K562 (cell line): ENCODE measurements at regions not wholly inside any gene's neighbourhood (a gene's known extent, or its start where the extent isn't known, plus 50 kb on each side); places are given as distances from the start of the nearest gene placed in this dataset.

Experiments
- ATAC-seq: fragments of 200-7000 bp; cut with Tn5 transposase; 3 replicates; pipeline ENCODE4 v1.9.1; 2020; ENCODE audit warnings: moderate library complexity
- BruUV-seq: library from RNA; stranded (reverse); fragments of 400-500 nt; replicated peaks from 2 replicates; lab custom pipeline; 2021; lab: Mats Ljungman, UMichigan
- CTCF ChIA-PET: fragments of 300-600 bp; formaldehyde crosslinking; extraction: SDS; loops from one replicate; lab custom pipeline; 2021; ENCODE audit warnings: low intra/inter-chr PET ratio; lab: Yijun Ruan, JAX
- POLR2A ChIA-PET: fragments of 300-600, 350-650 bp; sonication (Branson Sonifier 250); formaldehyde crosslinking; extraction: SDS; loops from one replicate; lab custom pipeline; 2021; ENCODE audit warnings: antibody characterized with exemption, inconsistent platforms; lab: Yijun Ruan, JAX
- DNase-seq, 4 experiments: peaks; one replicate each; pipeline versions ENCODE4 v3.0.0 to v3.0.0-alpha.2; 2011 to 2018; ENCODE audit warnings: low spot score in 3 of 4, mixed read lengths in 3 of 4; ENCODE audit errors: extremely low read depth in 1 of 4
- FAIRE-seq: peaks from 2 replicates; lab custom pipeline; 2011; peaks lifted over from hg19 to GRCh38; lab: Jason Lieb, UNC
- H2AFZ ChIP-seq: 2 replicates; pipeline ENCODE4 v1.6.0; 2011; ENCODE audit warnings: low read depth, low read length, control low read depth, inconsistent platforms
- H3K27ac ChIP-seq: fragments of 200-600 bp; 3 replicates; pipeline ENCODE4 v1.8.0; 2011; ENCODE audit warnings: low read depth, mild to moderate bottlenecking, control low read depth, inconsistent platforms, low read length, moderate library complexity, mixed read lengths; ENCODE audit errors: extremely low read depth
- H3K27me3 ChIP-seq, 2 experiments: fragments of 300-600 bp in 1 of 2; 2 replicates in 1 of 2; 3 replicates in 1 of 2; pipeline versions ENCODE4 v1.6.0 to v1.8.0; 2011; ENCODE audit warnings: inconsistent platforms in 2 of 2, low read length in 2 of 2, mild to moderate bottlenecking in 1 of 2, mixed read lengths in 1 of 2, moderate library complexity in 1 of 2; ENCODE audit not compliant: control insufficient read depth in 2 of 2, insufficient read depth in 2 of 2
- H3K36me3 ChIP-seq: fragments of 300-600 bp; 3 replicates; pipeline ENCODE4 v1.8.0; 2011; ENCODE audit warnings: mild to moderate bottlenecking, low read length, inconsistent platforms; ENCODE audit not compliant: control insufficient read depth, insufficient read depth
- H3K4me1 ChIP-seq, 2 experiments: fragments of 200-600 bp in 1 of 2; replicated peaks in 1 of 2; 2 replicates in 1 of 2; 3 replicates in 1 of 2; pipeline versions ENCODE4 v1.5.1 to v1.8.0; 2011; ENCODE audit warnings: inconsistent platforms in 2 of 2, low read length in 2 of 2, mild to moderate bottlenecking in 1 of 2, mixed read lengths in 1 of 2, moderate library complexity in 1 of 2; ENCODE audit not compliant: control insufficient read depth in 2 of 2, insufficient read depth in 2 of 2
- H3K4me2 ChIP-seq: 2 replicates; pipeline ENCODE4 v1.6.1; 2011; ENCODE audit warnings: low read length, control low read depth, inconsistent platforms, mixed read lengths; ENCODE audit not compliant: insufficient read depth
- H3K4me3 ChIP-seq: fragments of 200-600 bp; sonication (generic), shearing (Covaris generic); 2 replicates; pipeline ENCODE4 v1.5.1; 2016; ENCODE audit warnings: control low read depth, inconsistent platforms
- H3K79me2 ChIP-seq: fragments of 200-600 bp; 3 replicates; pipeline ENCODE4 v1.8.0; 2011; ENCODE audit warnings: low read length, inconsistent platforms; ENCODE audit not compliant: control insufficient read depth, insufficient read depth
- H3K9ac ChIP-seq, 2 experiments: 2 replicates each; pipeline versions ENCODE4 v1.6.0 to v1.6.1; 2011; ENCODE audit warnings: low read depth in 2 of 2, low read length in 2 of 2, control low read depth in 1 of 2, inconsistent platforms in 1 of 2, mild to moderate bottlenecking in 1 of 2, mixed read lengths in 1 of 2; ENCODE audit not compliant: insufficient read depth in 1 of 2
- H3K9me1 ChIP-seq: one replicate; pipeline ENCODE4 v1.6.0; 2011; ENCODE audit warnings: inconsistent platforms, mild to moderate bottlenecking, low read length, moderate library complexity; ENCODE audit not compliant: control insufficient read depth, insufficient read depth
- H3K9me3 ChIP-seq: replicated peaks from 2 replicates; pipeline ENCODE4 v1.5.1; 2011; ENCODE audit warnings: low read depth, low read length, inconsistent platforms; ENCODE audit not compliant: control insufficient read depth, insufficient read depth
- H4K20me1 ChIP-seq: replicated peaks from 2 replicates; pipeline ENCODE4 v1.6.1; 2011; ENCODE audit warnings: low read length, inconsistent platforms, mixed read lengths; ENCODE audit not compliant: control insufficient read depth, insufficient read depth
- BHLHE40 ChIP-seq: IDR thresholded peaks from 2 replicates; pipeline ENCODE4 v1.6.1; 2011; ENCODE audit warnings: low read length, improper control_type of control experiment
- CSDE1 ChIP-seq, 2 experiments: fragments of 450-650 bp; IDR thresholded peaks; 2 replicates each; pipeline ENCODE4 v1.6.1; 2016; ENCODE audit warnings: mild to moderate bottlenecking in 1 of 2
- NR4A1 ChIP-seq, 2 experiments: fragments of 250-450 bp in 1 of 2; fragments of 450-650 bp in 1 of 2; sonication (Bioruptor Pico) in 1 of 2; IDR thresholded peaks; 2 replicates each; pipeline versions ENCODE4 v1.4.0 to v1.6.1; 2016 to 2020; ENCODE audit warnings: mild to moderate bottlenecking in 2 of 2, missing compliant biosample characterization in 1 of 2, missing genetic modification characterization in 1 of 2, moderate library complexity in 1 of 2
- POLR2G ChIP-seq: fragments of 200-400 bp; formaldehyde crosslinking; IDR thresholded peaks from 2 replicates; pipeline ENCODE4 v1.6.1; 2017; ENCODE audit warnings: low read depth, mild to moderate bottlenecking, antibody characterized with exemption, low read length, moderate library complexity
- TRIM24 ChIP-seq, 2 experiments: fragments of 450-650 bp; IDR thresholded peaks; 2 replicates each; pipeline ENCODE4 v1.6.1; 2016
- WGBS: fragments of 100-300 bp; shearing (Covaris generic); methylation state at CpG from one replicate; pipeline ENCODE4 v1.1.6; 2016; ENCODE audit warnings: low coverage, mixed read lengths; ENCODE audit not compliant: insufficient coverage; ENCODE audit errors: missing lambda C conversion rate; 5-methylcytosine and 5-hydroxymethylcytosine counted together
- in situ Hi-C: fragments of 300-500 bp; cut with MboI; formaldehyde crosslinking; loops from 4 replicates; pipeline ENCODE4 v1.15.0; 2018; ENCODE audit warnings: inconsistent platforms, mixed read lengths
- intact Hi-C: fragments of 100-400 bp; cut with micrococcal nuclease; formaldehyde crosslinking; loops from 2 replicates; pipeline ENCODE4 v1.14.2; 2022
- TF ChIP-seq, protein P1 (sequence below): fragments of 250-450 bp; sonication (Bioruptor Pico); IDR thresholded peaks from 2 replicates; pipeline ENCODE4 v1.4.0; 2020; ENCODE audit warnings: borderline replicate concordance
- TF ChIP-seq, protein P2 (sequence below): fragments of 250-450 bp; sonication (Bioruptor Pico); IDR thresholded peaks from 2 replicates; pipeline ENCODE4 v1.4.0; 2020; ENCODE audit warnings: mild to moderate bottlenecking, moderate library complexity
- TF ChIP-seq, protein P3 (sequence below): fragments of 250-450 bp; sonication (Bioruptor Pico); IDR thresholded peaks from 2 replicates; pipeline ENCODE4 v1.4.0; 2020

DNA sequence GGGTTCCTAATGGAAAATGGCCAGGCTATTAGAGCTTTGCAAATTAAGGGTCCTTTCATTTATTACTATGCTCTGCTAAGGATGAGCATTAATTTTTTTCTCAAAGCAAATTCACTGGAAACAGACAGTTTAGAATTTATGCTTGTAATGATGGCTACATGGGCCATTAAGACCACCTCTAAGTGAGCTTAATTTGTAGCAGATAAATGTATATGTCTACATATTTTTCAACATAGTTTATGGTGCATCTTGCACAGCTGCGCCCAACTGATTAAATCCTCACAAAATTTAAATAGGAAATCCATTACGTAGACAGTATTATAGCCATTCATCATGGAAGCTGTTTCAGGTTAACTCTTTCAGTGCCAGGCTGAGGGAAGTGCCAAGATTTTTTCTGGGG is 220.9 kb downstream of the CBLN1 start:
- Histone ChIP-seq H3K36me3 (no peaks in the 10 kb centered on the region), H2AFZ (no peak overlapping the region), H3K4me3 (no peak overlapping the region), H3K9ac (no peak overlapping the region), H3K4me2 (no peak overlapping the region), H3K4me1 (no peaks in the 10 kb centered on the region), H3K9me3 (no peaks in the 10 kb centered on the region), H3K79me2 (no peaks in the 10 kb centered on the region), H3K27me3 (no peaks in the 10 kb centered on the region), H4K20me1 (no peaks in the 10 kb centered on the region; the same call in 1 of the 2 replicates), H3K9me1 (no peaks in the 10 kb centered on the region), H3K27ac (no peak overlapping the region)
- intact Hi-C loops (no loop called here), in situ Hi-C loops (no loop called here)
- ATAC-seq (no peak), DNase-seq (no peak), FAIRE-seq (no peak)
- CTCF ChIA-PET, result no interaction called here
- POLR2A ChIA-PET, result no interaction called here
- BruUV-seq, result no TSS peak
- 0% methylated on average over 2 of the region's 2 CpGs for WGBS
- TF ChIP-seq NR4A1 (CRISPR knock-in tag; IDR thresholded peaks at IDR 0.05) (no peak), NR4A1 (tag; IDR thresholded peaks at IDR 0.05) (no peak), CSDE1 (IDR thresholded peaks at IDR 0.05) (no peak), POLR2G (no peak), TRIM24 (IDR thresholded peaks at IDR 0.05) (no peak), BHLHE40 (no peak)
- TF ChIP-seq, protein P1, sequence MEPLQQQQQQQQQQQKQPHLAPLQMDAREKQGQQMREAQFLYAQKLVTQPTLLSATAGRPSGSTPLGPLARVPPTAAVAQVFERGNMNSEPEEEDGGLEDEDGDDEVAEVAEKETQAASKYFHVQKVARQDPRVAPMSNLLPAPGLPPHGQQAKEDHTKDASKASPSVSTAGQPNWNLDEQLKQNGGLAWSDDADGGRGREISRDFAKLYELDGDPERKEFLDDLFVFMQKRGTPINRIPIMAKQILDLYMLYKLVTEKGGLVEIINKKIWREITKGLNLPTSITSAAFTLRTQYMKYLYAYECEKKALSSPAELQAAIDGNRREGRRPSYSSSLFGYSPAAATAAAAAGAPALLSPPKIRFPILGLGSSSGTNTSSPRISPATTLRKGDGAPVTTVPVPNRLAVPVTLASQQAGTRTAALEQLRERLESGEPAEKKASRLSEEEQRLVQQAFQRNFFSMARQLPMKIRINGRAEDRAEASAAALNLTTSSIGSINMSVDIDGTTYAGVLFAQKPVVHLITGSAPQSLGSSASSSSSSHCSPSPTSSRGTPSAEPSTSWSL (CRISPR knock-in tag), result no peak
- TF ChIP-seq, protein P2, sequence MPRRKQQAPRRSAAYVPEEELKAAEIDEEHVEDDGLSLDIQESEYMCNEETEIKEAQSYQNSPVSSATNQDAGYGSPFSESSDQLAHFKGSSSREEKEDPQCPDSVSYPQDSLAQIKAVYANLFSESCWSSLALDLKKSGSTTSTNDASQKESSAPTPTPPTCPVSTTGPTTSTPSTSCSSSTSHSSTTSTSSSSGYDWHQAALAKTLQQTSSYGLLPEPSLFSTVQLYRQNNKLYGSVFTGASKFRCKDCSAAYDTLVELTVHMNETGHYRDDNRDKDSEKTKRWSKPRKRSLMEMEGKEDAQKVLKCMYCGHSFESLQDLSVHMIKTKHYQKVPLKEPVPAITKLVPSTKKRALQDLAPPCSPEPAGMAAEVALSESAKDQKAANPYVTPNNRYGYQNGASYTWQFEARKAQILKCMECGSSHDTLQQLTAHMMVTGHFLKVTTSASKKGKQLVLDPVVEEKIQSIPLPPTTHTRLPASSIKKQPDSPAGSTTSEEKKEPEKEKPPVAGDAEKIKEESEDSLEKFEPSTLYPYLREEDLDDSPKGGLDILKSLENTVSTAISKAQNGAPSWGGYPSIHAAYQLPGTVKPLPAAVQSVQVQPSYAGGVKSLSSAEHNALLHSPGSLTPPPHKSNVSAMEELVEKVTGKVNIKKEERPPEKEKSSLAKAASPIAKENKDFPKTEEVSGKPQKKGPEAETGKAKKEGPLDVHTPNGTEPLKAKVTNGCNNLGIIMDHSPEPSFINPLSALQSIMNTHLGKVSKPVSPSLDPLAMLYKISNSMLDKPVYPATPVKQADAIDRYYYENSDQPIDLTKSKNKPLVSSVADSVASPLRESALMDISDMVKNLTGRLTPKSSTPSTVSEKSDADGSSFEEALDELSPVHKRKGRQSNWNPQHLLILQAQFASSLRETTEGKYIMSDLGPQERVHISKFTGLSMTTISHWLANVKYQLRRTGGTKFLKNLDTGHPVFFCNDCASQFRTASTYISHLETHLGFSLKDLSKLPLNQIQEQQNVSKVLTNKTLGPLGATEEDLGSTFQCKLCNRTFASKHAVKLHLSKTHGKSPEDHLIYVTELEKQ (CRISPR knock-in tag), result no peak
- TF ChIP-seq, protein P3, sequence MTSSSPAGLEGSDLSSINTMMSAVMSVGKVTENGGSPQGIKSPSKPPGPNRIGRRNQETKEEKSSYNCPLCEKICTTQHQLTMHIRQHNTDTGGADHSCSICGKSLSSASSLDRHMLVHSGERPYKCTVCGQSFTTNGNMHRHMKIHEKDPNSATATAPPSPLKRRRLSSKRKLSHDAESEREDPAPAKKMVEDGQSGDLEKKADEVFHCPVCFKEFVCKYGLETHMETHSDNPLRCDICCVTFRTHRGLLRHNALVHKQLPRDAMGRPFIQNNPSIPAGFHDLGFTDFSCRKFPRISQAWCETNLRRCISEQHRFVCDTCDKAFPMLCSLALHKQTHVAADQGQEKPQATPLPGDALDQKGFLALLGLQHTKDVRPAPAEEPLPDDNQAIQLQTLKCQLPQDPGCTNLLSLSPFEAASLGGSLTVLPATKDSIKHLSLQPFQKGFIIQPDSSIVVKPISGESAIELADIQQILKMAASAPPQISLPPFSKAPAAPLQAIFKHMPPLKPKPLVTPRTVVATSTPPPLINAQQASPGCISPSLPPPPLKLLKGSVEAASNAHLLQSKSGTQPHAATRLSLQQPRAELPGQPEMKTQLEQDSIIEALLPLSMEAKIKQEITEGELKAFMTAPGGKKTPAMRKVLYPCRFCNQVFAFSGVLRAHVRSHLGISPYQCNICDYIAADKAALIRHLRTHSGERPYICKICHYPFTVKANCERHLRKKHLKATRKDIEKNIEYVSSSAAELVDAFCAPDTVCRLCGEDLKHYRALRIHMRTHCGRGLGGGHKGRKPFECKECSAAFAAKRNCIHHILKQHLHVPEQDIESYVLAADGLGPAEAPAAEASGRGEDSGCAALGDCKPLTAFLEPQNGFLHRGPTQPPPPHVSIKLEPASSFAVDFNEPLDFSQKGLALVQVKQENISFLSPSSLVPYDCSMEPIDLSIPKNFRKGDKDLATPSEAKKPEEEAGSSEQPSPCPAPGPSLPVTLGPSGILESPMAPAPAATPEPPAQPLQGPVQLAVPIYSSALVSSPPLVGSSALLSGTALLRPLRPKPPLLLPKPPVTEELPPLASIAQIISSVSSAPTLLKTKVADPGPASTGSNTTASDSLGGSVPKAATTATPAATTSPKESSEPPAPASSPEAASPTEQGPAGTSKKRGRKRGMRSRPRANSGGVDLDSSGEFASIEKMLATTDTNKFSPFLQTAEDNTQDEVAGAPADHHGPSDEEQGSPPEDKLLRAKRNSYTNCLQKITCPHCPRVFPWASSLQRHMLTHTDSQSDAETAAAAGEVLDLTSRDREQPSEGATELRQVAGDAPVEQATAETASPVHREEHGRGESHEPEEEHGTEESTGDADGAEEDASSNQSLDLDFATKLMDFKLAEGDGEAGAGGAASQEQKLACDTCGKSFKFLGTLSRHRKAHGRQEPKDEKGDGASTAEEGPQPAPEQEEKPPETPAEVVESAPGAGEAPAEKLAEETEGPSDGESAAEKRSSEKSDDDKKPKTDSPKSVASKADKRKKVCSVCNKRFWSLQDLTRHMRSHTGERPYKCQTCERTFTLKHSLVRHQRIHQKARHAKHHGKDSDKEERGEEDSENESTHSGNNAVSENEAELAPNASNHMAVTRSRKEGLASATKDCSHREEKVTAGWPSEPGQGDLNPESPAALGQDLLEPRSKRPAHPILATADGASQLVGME (CRISPR knock-in tag), result no peak
